Stimulated activated naive CD8-positive, alpha-beta T cell treated with anti-CD3 and anti-CD28 coated beads, Interleukin-15, amount 100 ng/mL, for 72 hours (primary cell): ENCODE measurements at regions not wholly inside any gene's neighbourhood (a gene's known extent, or its start where the extent isn't known, plus 50 kb on each side); places are given as distances from the start of the nearest gene placed in this dataset.

ENCODE experiments used
- ATAC-seq: fragments of 150-1000 bp; cut with Tn5 transposase; 2 replicates; pipeline ENCODE4 v1.10.0; 2021; ENCODE audit warnings: mild to moderate bottlenecking, moderate library complexity
- DNase-seq, 2 donors: peaks; one replicate each; pipeline ENCODE4 v3.0.0; 2021 to 2022
- H3K27ac Mint-ChIP-seq, 2 donors: one replicate each; pipeline ENCODE4 v1.8.0; 2022; ENCODE audit warnings: mild to moderate bottlenecking in 2 of 2, mixed read lengths in 2 of 2, moderate library complexity in 2 of 2
- H3K27me3 Mint-ChIP-seq: one replicate; pipeline ENCODE4 v1.8.0; 2022; ENCODE audit warnings: mixed read lengths
- H3K4me1 Mint-ChIP-seq: one replicate; pipeline ENCODE4 v1.8.0; 2022; ENCODE audit warnings: mild to moderate bottlenecking, mixed read lengths
- H3K4me3 Mint-ChIP-seq, 2 donors: one replicate each; pipeline ENCODE4 v1.8.0; 2022; ENCODE audit warnings: mild to moderate bottlenecking in 2 of 2, mixed read lengths in 2 of 2, moderate library complexity in 1 of 2
- H3K9me3 Mint-ChIP-seq, 2 donors: one replicate each; pipeline ENCODE4 v1.8.0; 2022; ENCODE audit warnings: mixed read lengths in 2 of 2

GRCh38 chr2:120501591-120501990 lies 155.7 kb downstream of the INHBB start:
- Mint-ChIP-seq H3K4me1 (no peaks in the 10 kb centered on the region), H3K27me3 (peaks cover 8% of the 10 kb centered on the region), H3K27ac (no peak overlapping the region), H3K4me3 (no peak overlapping the region), H3K9me3 (no peaks in the 10 kb centered on the region)
- ATAC-seq (no peak), DNase-seq (no peak)

DNA sequence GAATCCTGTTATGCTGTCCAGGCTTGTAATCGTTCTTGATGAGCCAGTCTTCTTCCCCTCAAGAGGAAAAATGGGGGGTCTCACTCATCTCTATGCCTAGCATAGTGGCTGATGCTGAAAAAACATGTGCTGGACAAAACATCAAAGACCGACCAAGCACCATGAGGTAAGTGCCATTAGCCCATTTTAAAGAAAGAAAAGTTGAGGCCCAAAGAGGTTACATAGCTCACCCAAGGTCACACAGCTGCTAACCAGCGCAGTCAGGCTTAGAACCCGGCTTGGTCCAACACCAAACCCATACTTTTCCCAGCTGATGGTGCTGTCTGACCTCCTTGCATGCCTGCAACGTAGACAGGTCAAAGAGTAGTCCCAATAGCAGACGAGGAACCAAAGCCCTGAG lies 156.4 kb downstream of the INHBB start:
- Mint-ChIP-seq H3K4me3 (no peak overlapping the region), H3K27ac (no peak overlapping the region), H3K9me3 (no peaks in the 10 kb centered on the region), H3K27me3 (peaks cover 8% of the 10 kb centered on the region), H3K4me1 (no peaks in the 10 kb centered on the region)
- DNase-seq (no peak), ATAC-seq (no peak)

DNA sequence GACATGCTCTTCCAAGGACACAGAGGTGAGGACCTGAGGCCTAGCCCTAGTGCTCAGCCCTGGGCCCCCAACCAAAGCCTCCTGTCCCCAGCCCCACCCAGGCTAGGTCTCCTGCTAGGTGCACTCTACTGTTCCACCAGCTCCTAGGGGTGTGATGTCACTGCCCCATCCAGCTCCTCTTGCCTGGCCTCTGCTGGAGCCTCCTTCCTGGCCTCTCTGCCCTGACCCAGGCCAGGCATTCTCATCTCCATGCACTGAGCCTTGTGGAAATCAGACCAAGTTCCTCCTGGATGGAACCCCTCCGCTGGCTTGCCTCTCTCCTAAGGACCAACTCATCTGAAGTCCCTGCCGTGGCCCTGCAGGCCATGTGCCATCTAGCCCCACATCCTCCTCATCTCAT lies 156.8 kb downstream of the INHBB start:
- ATAC-seq, result peak; percentile 15
- H3K4me3 Mint-ChIP-seq, result no peak overlapping the region

GRCh38 chr2:120503206-120503792 lies 157.4 kb downstream of the INHBB start:
- ATAC-seq, result peak; percentile 3
- H3K27me3 Mint-ChIP-seq, result peaks cover 8% of the 10 kb centered on the region
- H3K27ac Mint-ChIP-seq, result peak overlapping the region in 1 of 2 donors; percentile 9
- no peak overlapping the region for H3K4me3 Mint-ChIP-seq
- no peaks in the 10 kb centered on the region for H3K4me1 Mint-ChIP-seq
- no peaks in the 10 kb centered on the region for H3K9me3 Mint-ChIP-seq
- DNase-seq, result no peak

More for the DNA sequence above, 156.8 kb downstream of the INHBB start:
- peaks cover 8% of the 10 kb centered on the region for H3K27me3 Mint-ChIP-seq
- H3K9me3 Mint-ChIP-seq, result no peaks in the 10 kb centered on the region
- no peak for DNase-seq
- no peaks in the 10 kb centered on the region for H3K4me1 Mint-ChIP-seq
- no peak overlapping the region for H3K27ac Mint-ChIP-seq

DNA sequence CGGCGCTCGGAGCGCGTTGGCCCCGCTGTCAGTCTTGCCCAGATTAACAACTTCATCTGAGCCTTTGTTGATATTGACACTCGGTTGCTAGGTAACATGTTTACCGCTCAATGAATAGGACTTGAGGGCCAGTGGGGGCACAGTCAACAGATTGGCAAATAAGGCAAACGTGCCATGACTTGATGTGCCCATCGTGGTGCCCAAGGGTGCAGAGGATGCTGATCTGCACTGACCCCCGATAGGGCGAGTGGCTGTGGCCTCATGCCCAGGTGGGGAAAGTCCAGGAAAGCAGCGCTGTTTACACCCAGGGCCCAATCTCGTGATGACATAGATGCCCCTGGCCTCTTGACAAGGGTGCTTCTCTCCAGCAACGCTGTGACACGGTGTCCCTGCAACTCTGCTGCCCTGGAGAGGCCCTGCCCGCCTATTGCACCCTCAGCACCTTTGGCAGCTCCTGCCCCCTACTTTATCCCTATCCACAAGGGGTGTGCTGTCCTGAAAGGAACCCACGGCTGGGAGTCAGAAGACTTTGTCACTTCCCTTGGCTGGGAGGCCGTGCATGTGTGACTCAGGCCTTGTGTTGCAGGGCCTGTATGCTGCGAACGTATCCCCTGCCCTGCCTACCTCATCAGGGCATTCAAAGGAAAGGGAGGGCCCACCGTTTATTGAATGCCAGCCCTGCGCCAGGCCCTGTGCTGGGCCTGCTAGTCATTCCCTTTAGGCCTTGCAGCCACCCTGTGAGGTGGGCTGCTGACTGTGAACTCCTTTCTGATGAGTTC lies 158.0 kb downstream of the INHBB start:
- no peak overlapping the region for H3K27ac Mint-ChIP-seq
- H3K4me3 Mint-ChIP-seq, result no peak overlapping the region
- ATAC-seq, result peak; percentile 14
- peaks cover 8% of the 10 kb centered on the region for H3K27me3 Mint-ChIP-seq
- H3K4me1 Mint-ChIP-seq, result no peaks in the 10 kb centered on the region
- DNase-seq, result no peak
- H3K9me3 Mint-ChIP-seq, result no peaks in the 10 kb centered on the region

- DNase-seq, result no peak
- Mint-ChIP-seq H3K27me3 (no peaks in the 10 kb centered on the region), H3K27ac (no peak overlapping the region), H3K4me3 (no peak overlapping the region), H3K9me3 (no peaks in the 10 kb centered on the region), H3K4me1 (no peaks in the 10 kb centered on the region)
- ATAC-seq, result no peak
Observed at GRCh38 chr2:120504936-120505705, 159.2 kb downstream of the INHBB start.

DNA sequence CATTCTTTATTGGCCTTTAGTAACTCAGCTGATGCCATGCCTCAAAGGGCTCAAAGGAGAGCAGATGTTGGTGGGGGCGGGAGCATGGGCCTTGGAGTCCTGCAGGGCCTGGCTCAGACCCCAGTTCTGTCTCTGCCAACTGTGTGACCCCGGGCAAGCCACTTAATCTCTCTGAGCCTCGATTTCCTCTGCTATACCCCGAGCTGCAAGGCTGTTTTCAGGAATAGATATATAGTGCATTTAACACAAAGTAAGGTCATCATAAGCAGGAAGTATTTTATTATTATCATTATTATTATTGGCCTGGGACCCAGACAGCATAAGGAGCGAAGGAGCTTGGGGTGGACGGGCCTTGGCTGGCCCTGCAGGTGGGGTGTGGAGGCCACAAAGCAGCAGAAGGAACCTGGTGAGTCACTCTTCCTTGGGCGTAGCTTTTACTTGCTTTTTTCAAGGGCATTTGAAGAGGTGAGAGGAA lies 162.7 kb downstream of the INHBB start:
- H3K9me3 Mint-ChIP-seq, result no peaks in the 10 kb centered on the region
- no peaks in the 10 kb centered on the region for H3K4me1 Mint-ChIP-seq
- DNase-seq, result no peak
- no peak overlapping the region for H3K27ac Mint-ChIP-seq
- no peak for ATAC-seq
- H3K4me3 Mint-ChIP-seq, result no peak overlapping the region
- no peaks in the 10 kb centered on the region for H3K27me3 Mint-ChIP-seq

DNA sequence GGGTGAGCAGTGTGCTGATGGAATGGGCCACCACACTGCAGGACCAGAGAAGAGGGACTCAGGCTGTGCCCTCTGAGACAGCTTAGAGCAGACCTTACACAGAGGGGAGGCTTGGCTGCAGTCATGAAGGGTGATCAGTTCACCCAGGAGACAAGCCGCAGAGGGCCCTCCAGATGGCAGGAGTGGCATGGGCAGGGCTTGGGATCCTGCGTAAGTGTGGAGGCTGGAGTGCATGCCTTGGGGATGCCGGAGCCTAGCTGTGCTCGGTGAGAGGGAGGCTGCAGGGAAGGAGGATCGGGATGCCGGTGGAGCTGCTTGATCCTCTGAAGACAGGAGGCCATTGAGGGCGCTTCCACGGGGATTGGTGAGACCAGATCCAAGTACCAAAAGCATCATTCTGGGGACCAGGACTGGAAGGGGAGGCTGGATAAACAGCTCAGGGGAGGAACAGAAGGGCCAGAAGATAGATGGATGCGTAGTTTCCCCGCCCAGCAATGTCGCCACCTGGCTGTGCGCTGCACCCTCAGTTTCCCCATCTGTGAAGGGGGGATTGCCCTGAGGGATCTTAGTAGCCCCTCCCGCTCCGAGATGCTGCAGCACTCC lies 163.4 kb downstream of the INHBB start:
- no peaks in the 10 kb centered on the region for H3K9me3 Mint-ChIP-seq
- H3K4me3 Mint-ChIP-seq, result no peak overlapping the region
- H3K27me3 Mint-ChIP-seq, result no peaks in the 10 kb centered on the region
- ATAC-seq (no peak), DNase-seq (no peak)
- no peak overlapping the region for H3K27ac Mint-ChIP-seq
- H3K4me1 Mint-ChIP-seq, result no peaks in the 10 kb centered on the region

DNA sequence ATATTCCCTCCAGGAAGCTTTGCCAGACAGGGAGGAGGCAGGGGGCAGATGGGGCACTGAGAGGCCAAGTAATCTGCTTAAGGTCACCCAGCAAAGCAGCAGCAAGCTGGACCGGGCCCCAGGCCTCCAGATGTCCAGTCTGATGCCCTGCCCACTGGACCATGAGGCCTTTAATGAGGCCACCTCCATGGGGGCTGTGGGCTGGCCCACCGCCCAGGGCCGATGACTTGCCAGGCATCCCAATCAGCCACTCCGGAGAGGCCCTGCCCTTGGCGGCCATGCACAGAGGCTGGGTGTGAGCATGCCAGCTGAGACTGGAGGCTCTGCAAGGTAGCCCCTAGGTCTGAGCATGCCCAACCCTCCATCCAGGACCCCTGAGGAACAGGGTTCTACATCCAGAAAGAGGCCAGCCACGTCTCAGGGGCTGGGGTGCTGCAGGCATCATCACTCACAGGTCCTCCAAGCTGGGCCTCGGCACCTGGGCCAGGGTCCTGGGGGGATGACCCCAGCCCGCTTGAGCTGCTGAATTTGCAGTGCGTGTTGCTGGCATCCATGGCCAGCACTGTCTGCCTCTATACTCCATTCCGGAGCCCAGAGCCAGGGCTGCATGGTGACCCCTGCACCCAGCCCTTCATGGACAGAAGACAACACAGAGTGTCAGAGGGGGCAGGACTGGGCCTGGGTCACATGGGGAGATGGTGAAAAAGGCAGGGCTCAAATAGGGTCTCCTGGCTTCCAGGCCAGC lies 164.2 kb downstream of the INHBB start:
- no peaks in the 10 kb centered on the region for H3K9me3 Mint-ChIP-seq
- no peak overlapping the region for H3K27ac Mint-ChIP-seq
- no peak for ATAC-seq
- H3K27me3 Mint-ChIP-seq, result peaks cover 5% of the 10 kb centered on the region
- no peak overlapping the region for H3K4me3 Mint-ChIP-seq
- DNase-seq, result no peak
- no peaks in the 10 kb centered on the region for H3K4me1 Mint-ChIP-seq

- Mint-ChIP-seq H3K4me3 (no peak overlapping the region), H3K27me3 (peaks cover 12% of the 10 kb centered on the region), H3K9me3 (no peaks in the 10 kb centered on the region), H3K27ac (no peak overlapping the region), H3K4me1 (no peaks in the 10 kb centered on the region)
- ATAC-seq (no peak), DNase-seq (no peak)
Observed at GRCh38 chr2:120510751-120511395, 164.9 kb downstream of the INHBB start.

DNA sequence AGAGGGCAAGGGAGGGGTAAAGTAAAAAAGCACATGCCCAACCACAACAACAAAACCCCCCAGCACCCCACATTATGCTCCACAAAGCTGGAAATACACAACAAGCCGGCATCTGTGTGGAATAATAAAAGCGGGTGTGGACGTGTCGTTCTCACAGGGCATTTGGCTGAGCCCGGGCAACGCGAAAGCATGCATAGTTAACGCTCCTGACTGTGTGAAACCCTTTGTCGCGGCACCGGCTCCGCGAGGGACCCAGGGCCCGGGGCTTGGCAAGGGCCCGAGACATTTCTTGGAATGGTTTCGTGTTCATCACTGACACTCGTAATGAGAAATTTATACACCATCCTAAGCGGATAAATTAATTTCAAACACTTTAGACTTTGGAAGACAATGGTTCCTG lies 165.6 kb downstream of the INHBB start:
- peaks cover 18% of the 10 kb centered on the region for H3K27me3 Mint-ChIP-seq
- H3K4me3 Mint-ChIP-seq, result no peak overlapping the region
- no peaks in the 10 kb centered on the region for H3K9me3 Mint-ChIP-seq
- no peak overlapping the region for H3K27ac Mint-ChIP-seq
- H3K4me1 Mint-ChIP-seq, result no peaks in the 10 kb centered on the region
- ATAC-seq, result no peak
- DNase-seq, result no peak

- Mint-ChIP-seq H3K27ac (peak overlapping the region in 1 of 2 donors; percentile 80), H3K4me1 (no peaks in the 10 kb centered on the region), H3K4me3 (no peak overlapping the region), H3K27me3 (peaks cover 24% of the 10 kb centered on the region), H3K9me3 (no peaks in the 10 kb centered on the region)
- ATAC-seq, result no peak
- no peak for DNase-seq
Observed at GRCh38 chr2:120511947-120512710, 166.2 kb downstream of the INHBB start.

- H3K27ac Mint-ChIP-seq, result no peak overlapping the region
- peaks cover 39% of the 10 kb centered on the region for H3K27me3 Mint-ChIP-seq
- no peak overlapping the region for H3K4me3 Mint-ChIP-seq
- DNase-seq, result no peak
- H3K9me3 Mint-ChIP-seq, result no peaks in the 10 kb centered on the region
- no peaks in the 10 kb centered on the region for H3K4me1 Mint-ChIP-seq
- ATAC-seq, result no peak
Observed at GRCh38 chr2:120513776-120514357, 167.9 kb downstream of the INHBB start.

DNA sequence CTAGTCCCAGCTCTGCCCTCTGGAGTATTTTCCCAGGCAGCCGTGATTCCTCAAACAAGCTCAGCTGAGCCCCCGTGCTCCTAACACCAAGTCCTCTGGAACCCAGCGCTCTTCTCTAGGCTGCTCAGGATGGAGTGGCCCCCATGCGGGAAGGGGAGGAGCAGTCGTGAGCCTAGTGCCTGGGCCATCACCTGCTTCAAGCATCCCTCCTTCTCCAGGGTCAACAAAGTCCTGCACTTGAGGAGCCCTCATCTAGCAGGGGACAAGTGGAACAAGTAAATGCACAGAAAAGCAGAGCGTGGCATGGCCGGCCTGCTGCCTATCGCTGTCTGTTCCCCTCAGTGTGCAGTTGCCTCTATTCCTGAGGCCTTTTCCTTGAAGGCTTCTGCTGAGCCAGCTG lies 168.6 kb downstream of the INHBB start:
- H3K27ac Mint-ChIP-seq, result no peak overlapping the region
- no peaks in the 10 kb centered on the region for H3K4me1 Mint-ChIP-seq
- no peak for ATAC-seq
- DNase-seq, result no peak
- no peak overlapping the region for H3K4me3 Mint-ChIP-seq
- H3K27me3 Mint-ChIP-seq, result peaks cover 44% of the 10 kb centered on the region
- H3K9me3 Mint-ChIP-seq, result no peaks in the 10 kb centered on the region
